PC-9 (cell line): ENCODE measurements at regions not wholly inside any gene's neighbourhood (a gene's known extent, or its start where the extent isn't known, plus 50 kb on each side); places are given as distances from the start of the nearest gene placed in this dataset.

Experiments
- CTCF ChIP-seq: fragments of 200-600 bp; sonication (generic); conservative IDR thresholded peaks from 2 replicates; pipeline ENCODE4 v1.6.1; 2017; ENCODE audit warnings: mixed run types, antibody characterized with exemption, mild to moderate bottlenecking, moderate library complexity
- EZH2 ChIP-seq: fragments of 200-600 bp; sonication (generic); IDR thresholded peaks from 2 replicates; pipeline ENCODE4 v1.8.0; 2017; ENCODE audit warnings: antibody characterized with exemption, low read depth

GRCh38 chr4:140281828-140282552, 91.5 kb upstream of the SCOC start:
- TF ChIP-seq CTCF = no peak
- TF ChIP-seq EZH2 = no peak
